Hepatic stellate cell (primary cell): ENCODE measurements at regions not wholly inside any gene's neighbourhood (a gene's known extent, or its start where the extent isn't known, plus 50 kb on each side); places are given as distances from the start of the nearest gene placed in this dataset.

Experiments used
- DNase-seq: peaks from one replicate; pipeline ENCODE4 v3.0.0; 2011; ENCODE audit warnings: low spot score

DNA sequence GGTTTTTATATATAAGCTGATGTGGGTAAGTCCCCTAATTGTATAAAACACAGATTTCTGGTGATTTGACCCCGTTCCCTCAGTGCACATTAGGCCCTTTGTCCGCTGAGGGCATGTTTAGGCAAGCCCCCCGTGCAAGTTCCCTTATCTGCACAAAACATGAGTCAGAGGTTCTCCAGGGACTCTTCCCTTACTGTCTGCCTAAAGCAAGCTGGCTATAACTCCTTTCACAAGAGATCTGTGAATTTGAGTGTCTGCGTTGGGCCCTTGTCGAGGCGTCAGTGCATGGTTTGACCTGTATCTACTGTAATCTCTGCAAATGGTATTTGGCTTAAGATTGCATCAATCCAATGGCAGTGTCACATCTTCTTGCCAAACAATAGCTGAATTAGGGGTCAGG, 712.8 kb downstream of the CDH8 start:
- no peak for DNase-seq

DNA sequence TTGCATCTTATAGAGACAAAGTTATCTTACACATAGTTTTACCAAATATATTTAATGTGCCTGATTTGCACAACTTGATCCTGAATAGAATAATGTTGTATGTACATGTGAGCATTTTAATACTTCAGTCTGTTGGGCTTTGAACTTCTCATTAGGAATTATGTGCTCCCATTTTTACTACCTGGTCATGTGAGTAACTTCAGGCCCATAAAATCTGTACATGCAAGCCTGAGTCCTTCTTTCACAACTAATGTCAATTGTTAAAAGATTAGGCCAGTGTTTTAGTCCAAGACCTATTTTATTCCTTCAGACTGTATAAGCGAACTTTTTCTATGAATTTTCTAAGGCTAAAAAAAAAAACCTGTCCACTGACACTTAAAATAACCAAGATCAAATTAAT, 715.4 kb downstream of the CDH8 start:
- DNase-seq, result no peak

DNA sequence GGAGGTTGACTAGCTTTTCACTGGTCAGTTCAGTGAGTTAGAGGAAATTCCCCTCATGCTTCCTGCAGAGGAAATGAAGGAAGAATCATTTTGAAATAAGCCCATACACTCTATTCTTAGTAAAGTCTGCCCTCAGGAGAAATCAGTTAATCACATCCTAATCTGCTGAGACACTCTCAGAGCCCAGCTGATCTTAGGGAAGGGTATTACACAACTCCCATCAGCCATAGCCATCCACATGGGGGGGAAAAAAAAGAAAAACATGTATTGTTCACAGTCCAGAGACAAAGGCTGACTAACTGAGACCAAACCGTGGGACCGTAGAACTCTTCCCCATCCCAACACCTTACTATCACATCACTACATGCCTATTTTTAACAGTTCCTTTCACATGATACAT, 722.3 kb downstream of the CDH8 start:
- no peak for DNase-seq

DNA sequence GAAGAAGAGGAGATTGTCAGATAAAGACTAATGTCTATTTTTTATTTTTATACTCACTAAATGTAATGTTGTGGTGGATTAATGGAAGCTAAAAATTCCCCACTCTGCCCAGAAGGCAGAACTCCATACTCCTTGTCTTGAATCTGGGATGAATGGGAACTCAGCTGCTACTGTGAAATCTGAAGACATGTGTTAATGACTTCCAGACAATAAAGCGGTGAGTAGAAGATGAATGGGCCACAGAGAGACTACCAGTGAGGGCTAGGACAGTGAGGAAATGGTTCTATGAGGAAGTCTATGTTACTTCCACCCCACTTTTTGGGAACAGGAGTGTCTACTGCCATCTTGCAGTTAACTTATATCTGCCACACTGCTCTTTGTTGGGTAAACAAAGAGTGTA, 726.9 kb downstream of the CDH8 start:
- DNase-seq, result no peak

DNA sequence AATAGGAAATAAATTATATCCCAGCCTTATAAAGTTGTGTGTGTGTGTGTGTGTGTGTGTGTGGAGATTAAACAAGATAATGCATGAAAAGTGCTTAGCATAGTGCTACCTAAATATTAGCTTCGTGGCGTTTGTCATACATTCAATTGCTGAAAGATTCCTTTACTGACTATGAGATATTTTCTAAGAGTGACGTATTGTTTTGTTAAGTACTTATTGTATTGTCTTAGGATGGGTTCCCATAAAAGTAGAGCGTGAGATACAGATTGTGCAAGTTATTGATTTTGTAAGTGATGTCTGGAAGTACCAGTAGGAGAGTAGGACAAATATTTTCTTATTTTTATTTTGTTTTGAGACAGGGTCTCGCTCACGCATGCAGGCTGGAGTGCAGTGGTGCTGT, 730.0 kb downstream of the CDH8 start:
- no peak for DNase-seq

DNA sequence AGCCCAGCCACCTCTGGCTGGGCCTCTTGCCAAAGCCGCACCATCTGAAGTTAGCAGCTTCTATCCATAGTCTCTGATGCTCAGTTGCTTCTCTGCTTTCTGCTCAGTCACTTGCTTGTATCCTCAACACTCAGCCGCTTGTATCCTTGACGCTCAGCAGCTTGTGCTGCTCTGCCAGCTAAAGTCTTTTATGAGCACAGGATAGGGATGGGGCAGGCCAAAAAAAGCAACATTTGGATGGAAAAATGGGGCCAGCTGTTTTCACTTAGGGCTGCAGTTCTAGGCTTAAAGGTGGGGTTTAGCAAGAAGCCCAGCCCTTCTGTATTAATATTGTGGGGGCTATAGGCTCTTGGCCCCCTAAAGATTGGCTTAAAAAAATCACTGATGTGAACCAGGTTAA, 739.4 kb downstream of the CDH8 start:
- no peak for DNase-seq

DNA sequence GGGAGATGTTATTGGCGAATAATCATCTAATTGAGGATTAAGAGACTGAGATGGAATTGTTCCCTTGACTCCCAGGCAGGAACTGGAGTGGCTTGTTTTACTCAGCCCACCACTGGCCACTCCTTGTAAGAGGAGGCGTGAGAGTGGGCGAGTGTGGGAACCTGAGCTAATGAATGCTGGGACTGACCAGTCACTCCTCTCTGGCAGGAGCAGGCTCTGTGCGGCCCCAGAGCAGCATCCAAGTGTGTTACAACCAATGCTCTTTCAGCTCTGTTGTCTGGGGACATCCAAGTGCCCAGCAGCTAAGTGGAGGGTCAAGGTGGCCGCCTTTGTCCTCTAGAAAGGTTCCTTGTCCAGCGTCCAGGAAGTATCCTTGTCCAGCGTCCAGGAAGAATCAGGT, 739.9 kb downstream of the CDH8 start:
- no peak for DNase-seq

DNA sequence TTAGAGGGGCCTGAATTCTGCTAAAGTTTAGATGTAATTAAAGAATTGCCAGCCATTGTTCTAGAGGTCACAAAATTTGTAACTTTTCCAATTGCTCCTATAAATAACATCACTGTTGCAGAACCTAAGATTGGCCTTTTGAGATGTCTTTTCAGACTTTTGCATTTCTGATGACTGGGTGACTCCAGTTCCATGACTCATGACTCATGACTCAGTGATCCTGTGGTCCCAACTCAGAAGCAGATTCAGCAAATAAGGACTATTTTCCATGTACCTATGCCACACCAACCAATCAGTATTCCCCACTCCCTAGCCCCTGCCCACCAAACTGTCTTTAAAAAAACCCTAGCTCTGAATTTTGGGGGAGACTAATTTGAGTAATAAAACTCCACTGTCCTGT, 740.9 kb downstream of the CDH8 start:
- DNase-seq, result no peak

DNA sequence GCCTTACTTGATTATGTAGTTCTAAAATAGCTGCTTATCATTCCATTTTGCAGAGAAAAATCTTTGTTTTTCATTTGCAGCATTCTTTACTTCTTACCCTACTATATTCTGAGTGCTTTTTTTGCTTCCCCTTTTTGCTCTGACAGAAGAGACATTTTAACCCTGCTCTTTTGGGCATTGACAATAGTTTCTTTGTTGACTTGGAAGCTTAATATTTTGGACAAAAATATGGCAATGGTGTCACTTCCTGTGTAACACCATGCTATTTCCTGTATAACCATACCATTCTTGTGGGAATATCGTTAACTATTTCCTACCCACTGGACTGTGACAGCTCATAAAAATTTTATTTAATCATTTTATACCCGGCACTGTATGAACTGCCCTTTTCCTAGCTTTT, 747.1 kb downstream of the CDH8 start:
- DNase-seq, result no peak

DNA sequence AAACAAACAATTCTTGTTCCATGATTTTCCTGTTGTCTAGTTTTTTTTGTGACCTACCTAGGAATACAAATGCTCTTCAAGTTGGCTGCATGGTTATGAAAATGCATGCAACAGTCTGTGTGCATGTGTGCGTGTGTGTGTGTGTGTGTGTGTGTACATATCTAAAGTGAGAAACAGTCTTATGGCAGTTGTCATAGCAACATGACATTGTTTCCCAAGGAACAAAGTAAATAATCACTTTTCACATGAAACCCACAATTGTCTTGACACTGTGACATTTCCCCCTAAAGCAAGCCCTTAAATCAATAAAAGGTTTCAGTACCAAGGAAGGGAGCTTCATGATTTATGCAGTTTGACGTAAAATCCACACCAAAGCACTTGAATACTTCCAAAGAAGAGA, 758.4 kb downstream of the CDH8 start:
- no peak for DNase-seq

DNA sequence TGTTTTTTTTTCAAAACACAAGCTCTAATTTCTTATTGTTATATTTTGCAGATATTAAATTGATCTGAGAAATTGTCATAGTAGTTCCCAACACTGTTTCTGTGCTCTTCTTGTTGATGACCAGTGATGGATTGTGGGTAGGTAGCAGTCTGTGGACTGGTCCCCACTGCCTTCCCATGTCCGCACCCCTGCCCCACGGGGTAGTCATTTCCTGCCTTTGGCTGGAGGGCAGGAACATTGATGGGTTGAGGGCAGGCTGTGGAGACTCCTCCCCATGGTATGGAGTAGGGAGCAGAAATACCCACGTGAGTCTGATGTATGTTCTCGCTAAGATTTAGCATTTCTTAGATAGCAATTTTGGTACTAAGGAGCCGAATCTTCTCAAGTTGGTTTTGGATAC, 762.0 kb downstream of the CDH8 start:
- no peak for DNase-seq

DNA sequence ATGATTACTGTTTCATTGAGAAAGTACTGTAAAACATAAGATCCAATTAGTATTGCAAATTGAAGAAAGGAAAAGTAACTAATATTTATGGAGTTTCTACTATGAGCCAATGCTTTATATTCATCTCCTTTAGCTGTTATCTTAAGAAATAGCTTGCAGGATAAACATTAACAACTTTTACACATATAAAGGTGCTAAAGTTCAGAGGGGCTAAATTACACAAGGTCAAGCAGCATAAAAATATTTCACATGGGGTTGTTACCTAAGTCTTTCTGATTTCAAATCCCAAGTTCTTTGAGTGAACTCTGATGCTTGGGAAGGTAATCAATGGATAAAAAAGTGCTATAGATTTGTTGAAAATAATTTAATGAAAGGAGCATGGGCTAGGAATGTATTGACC, 765.5 kb downstream of the CDH8 start:
- no peak for DNase-seq

DNA sequence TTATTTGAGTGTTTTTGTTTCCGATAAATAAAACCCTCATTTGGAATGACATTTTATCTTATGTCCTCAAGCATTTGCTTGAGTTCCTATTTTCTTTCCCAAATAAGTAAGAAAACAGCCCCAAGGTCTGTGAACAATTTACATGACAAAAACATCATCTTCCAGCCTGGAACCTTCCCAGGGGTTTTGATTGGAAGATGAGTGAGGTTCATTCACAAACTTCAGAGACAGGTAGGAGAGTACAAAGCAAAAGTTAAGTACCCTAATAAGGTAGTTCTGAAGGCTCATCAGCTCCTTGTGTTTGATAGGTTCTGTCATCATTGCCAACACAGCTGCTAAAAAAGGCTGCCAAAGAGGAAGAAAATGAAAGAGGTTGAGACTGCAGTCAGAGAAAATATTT, 772.8 kb downstream of the CDH8 start:
- no peak for DNase-seq

DNA sequence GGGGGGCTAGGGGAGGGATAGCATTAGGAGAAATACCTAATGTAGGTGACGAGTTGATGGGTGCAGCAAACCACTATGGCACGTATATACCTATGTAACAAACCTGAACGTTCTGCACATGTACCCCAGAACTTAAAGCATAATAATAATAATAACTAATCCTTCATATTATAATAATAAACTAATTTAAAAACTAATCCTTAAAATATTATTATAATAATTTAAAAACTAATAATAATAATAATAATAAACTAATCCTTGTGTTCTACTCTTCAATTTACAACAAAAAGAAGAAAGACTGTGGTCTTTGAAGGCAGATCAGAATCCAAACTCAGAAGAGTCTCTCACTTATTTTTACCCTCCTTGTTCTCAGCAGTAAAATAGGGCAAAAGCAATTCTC, 774.9 kb downstream of the CDH8 start:
- DNase-seq, result no peak

DNA sequence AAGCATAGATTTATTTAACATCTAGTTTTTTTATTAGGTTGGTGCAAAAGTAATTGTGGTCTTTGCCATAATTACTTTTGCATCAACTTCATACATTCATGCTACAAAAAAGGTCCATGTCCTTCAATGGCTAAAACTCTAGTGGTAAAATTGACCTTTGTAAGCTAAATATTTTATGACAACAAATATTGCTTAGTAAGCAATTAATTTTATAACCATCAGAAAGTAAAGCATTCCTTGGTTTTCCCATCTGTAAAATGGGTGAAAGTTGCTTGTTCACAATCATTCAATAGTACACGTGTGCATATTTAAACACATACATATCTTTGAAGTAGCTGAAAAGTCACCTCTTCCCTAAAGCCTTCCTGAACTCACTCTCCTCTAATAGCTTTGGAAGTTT, 789.6 kb downstream of the CDH8 start:
- no peak for DNase-seq

DNA sequence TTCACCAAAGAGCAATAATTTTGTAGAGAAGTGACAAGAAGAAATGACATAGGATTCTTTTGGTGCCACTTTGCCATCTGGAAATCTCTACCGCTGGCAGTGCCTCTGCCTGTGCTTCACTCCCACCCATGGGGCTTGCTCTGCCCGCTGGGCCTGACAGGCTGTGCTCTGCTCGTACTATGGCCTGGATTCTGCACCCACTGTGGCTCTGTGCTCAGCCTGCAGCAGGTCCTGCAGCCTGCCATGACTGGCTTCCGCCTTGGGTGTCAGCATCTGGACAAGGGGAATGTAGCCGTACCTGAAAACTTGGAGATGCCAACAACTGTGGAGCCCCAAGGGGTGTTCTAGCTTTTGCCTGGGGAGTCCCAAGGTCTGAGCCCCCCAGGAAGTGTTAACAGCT, 792.3 kb downstream of the CDH8 start:
- DNase-seq, result no peak

DNA sequence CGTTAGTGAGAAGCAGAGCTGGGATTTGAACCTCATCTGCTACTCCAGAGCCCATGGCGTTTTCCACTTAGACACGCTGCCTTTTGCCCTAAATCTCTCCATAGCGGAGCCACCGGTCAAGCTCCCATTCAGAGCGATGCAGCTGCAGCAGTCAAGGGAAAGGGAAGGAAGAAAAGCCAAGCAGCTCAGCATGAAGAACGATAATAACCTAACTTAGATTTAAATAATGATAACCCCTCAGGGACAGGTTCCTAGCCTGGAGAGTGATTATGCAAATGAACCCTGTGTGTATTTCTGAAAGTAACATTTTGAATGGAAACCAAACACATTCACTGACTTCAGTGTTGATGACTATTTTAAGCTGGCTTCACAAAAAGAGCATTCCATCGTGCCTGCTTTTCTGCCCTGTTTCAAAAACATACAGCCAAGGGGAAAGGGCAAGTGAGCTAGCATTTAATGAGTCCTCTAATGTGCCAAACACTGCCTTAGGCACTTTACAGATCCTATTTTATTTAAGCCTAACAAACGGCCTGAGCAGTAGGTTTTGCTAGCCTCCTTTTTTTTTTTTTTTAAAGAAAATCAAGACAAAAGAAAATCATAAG, 798.3 kb downstream of the CDH8 start:
- DNase-seq, result no peak

DNA sequence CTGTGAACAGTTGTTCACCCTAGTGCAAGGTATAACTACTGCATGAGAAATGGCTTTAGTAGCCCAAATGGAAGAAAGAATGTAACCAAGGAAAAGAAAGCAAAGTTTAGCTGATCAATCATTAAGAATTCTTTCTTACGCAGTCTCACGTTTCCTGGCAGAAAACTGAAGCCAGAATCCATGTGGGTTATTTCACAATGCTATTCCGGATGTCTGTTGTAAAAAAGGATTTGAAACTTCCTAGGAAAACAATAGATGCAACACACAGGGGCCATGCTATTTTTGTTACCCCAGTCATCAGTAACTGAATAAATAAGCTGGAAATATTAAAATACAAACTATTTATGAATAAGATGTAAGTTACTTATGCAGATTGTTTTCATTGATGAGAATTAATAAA, 802.5 kb downstream of the CDH8 start:
- no peak for DNase-seq

DNA sequence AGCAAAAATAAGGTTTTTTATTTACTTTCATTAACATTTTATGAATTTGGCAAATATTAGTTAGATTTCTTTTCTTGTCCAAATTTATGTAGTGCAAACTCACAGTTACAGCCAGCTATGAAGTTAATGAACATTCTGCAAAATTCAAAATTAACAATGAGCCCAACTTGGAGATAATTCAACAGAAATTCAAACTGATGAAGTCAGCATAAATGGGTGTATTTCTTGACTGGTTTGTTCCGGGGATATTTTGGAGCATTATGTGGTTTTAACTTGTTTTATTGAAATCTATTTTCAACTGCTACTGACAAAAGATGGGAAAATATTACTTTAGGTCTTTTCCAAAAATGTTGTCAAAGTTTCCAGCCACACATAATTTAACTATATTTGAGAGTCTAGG, 807.9 kb downstream of the CDH8 start:
- no peak for DNase-seq

DNA sequence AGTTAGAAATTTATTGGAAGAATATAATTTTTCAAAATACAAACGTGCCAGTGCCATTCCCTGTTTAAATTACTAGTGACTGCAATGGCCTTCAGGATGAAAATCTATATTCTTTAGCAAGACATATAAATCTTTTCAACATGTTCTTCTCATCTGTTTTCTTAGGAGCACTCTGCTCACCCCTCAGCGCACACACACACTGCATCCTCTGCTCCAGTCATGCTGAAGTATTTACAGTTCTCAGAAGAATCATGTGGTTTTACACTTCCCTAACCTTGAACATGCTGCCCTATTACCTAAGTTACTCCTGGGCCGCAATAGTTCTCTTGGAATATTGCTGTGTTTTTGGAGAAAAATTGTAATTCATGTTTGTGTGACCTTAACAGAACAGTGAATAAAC, 820.6 kb downstream of the CDH8 start:
- DNase-seq, result no peak

DNA sequence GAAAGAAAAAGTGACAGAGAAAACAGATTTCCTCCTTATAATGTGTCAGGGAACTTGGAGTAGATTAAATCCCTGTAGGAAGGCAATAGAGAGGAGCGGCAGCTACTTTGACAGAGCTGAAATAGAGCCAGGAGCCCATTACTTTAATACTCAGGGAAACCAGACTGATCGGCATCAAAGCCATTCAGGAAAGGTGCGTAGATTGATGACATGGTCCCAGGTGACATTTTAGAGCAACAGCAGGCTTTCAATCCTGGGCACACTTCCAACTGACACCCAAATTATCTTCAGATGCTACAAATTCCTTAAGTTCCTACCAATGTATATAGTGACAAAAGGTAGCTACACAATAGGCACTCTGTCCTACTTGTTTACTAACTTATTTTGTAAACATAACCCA, 821.5 kb downstream of the CDH8 start:
- DNase-seq, result no peak

DNA sequence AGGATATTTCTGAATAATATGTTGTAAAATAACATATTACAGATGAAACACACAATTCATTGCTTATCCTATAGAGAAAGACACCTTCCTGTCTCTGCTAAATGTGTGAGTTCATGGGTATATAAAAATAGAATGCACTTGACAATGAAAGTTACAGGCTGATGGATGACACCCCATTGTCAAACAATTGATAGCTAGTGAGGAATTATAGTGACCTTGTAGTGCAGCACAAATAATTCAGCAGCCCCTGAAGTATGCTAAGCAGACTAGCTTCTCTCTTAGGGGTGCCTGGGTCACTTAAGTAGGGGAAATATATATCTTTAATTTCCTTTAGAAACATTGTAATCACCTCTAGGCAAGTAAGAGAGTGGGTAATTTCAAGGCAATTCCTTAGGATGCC, 826.2 kb downstream of the CDH8 start:
- no peak for DNase-seq

DNA sequence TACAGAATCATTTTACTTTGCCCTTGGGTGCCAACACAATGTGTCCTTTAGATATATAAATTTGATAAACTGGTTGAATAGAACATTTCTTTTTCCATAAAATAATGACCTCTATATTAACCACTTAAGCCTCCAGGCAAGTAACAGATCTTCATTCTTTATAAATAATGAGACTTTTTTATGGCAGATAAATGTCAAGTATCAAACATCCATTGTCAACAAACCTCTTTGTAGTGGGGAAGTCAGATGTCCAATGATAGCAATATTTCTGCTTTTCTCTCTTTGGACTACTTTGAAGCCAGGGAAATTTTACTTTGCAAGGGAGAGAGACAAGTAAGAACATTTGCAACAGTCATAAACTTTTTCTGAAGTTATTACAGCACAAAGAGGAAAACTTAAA, 841.2 kb downstream of the CDH8 start:
- DNase-seq, result no peak

DNA sequence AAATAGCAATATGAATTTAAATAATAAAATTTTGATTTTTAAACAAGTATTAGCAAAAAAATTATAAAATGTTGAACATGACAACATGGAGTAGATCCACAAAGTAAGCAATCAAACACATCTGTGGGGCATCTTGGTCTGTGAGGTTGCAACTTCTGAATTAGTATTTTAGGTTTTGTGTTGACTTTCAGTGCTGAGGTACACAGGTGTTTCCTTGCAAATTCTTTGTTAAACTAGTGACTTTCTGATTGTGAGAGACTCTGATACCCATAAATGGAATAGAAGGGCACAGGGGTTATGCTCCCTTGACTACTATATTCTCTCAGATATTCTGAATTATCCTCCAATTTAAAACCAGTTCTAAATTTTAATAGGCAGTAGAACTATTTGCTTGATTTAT, 841.7 kb downstream of the CDH8 start:
- no peak for DNase-seq

DNA sequence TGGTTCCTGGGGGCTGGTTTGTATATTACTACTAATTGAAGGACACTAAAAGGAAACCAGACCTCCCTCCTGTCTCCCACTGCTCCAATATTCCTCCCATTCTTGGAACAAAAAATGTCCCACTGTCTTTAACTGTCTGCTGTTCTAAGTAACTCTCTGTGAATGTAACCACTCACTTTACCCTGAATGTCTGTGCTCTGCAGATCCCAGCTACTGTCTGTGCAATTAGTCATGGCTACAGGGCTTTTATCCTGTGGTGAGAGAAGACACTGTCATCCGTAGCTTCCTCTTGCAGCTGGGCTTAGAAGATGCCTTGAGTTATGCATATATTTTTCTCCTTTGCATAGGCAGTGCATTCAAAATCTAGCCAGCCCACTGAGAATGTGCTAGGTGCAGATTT, 853.8 kb downstream of the CDH8 start:
- no peak for DNase-seq
